ENCODE measurements at regions not wholly inside any gene's neighbourhood (a gene's known extent, or its start where the extent isn't known, plus 50 kb on each side); places are given as distances from the start of the nearest gene placed in this dataset.

- H3K4me3 Mint-ChIP-seq, result no peak overlapping the region
- no peaks in the 10 kb centered on the region for H3K27me3 Mint-ChIP-seq (ENCODE audit: low read depth)
- H3K36me3 Mint-ChIP-seq (ENCODE audit: low read depth), result no peaks in the 10 kb centered on the region
- H3K27ac Mint-ChIP-seq, result no peak overlapping the region
- no peak for TF ChIP-seq CTCF (IDR thresholded peaks at IDR 0.05; ENCODE audit: unreplicated experiment in 3 of 3)
- peaks cover 10% of the 10 kb centered on the region for H3K4me1 Mint-ChIP-seq
- H3K9me3 Mint-ChIP-seq, result peaks cover 9% of the 10 kb centered on the region
These were observed 77.5 kb upstream of the ZEB2 start for GRCh38 chr2:144597388-144597787.

GRCh38 chr2:144596073-144596871, 76.4 kb upstream of the ZEB2 start:
- Mint-ChIP-seq H3K36me3 (ENCODE audit: low read depth) (no peaks in the 10 kb centered on the region), H3K9me3 (peaks cover 9% of the 10 kb centered on the region), H3K27ac (peak overlapping the region; percentile 52 to 73 (median 61)), H3K4me3 (peak overlapping the region in 1 of 3 experiments; percentile 29), H3K4me1 (peaks cover 10% of the 10 kb centered on the region), H3K27me3 (ENCODE audit: low read depth) (no peaks in the 10 kb centered on the region)
- TF ChIP-seq CTCF (IDR thresholded peaks at IDR 0.05; ENCODE audit: unreplicated experiment in 3 of 3), result no peak

- no peaks in the 10 kb centered on the region for H3K27me3 Mint-ChIP-seq (ENCODE audit: low read depth)
- H3K9me3 Mint-ChIP-seq, result peaks cover 9% of the 10 kb centered on the region
- no peak for TF ChIP-seq CTCF (IDR thresholded peaks at IDR 0.05; ENCODE audit: unreplicated experiment in 3 of 3)
- no peaks in the 10 kb centered on the region for H3K36me3 Mint-ChIP-seq (ENCODE audit: low read depth)
- H3K27ac Mint-ChIP-seq, result peak overlapping the region; percentile 52 to 73 (median 61)
- peaks cover 10% of the 10 kb centered on the region for H3K4me1 Mint-ChIP-seq
- H3K4me3 Mint-ChIP-seq, result no peak overlapping the region
These were observed 75.8 kb upstream of the ZEB2 start for GRCh38 chr2:144595686-144596072.

GRCh38 chr2:144595279-144595678, 75.4 kb upstream of the ZEB2 start:
- Mint-ChIP-seq H3K4me3 (no peak overlapping the region), H3K9me3 (peaks cover 9% of the 10 kb centered on the region), H3K27me3 (ENCODE audit: low read depth) (no peaks in the 10 kb centered on the region), H3K4me1 (peaks cover 10% of the 10 kb centered on the region), H3K27ac (peak overlapping the region in 1 of 3 experiments; percentile 52), H3K36me3 (ENCODE audit: low read depth) (no peaks in the 10 kb centered on the region)
- TF ChIP-seq CTCF (IDR thresholded peaks at IDR 0.05; ENCODE audit: unreplicated experiment in 3 of 3), result no peak

GRCh38 chr2:144593803-144594202, 73.9 kb upstream of the ZEB2 start:
- Mint-ChIP-seq H3K27me3 (ENCODE audit: low read depth) (no peaks in the 10 kb centered on the region), H3K4me1 (peaks cover 10% of the 10 kb centered on the region), H3K4me3 (no peak overlapping the region), H3K9me3 (peaks cover 5% of the 10 kb centered on the region), H3K36me3 (ENCODE audit: low read depth) (no peaks in the 10 kb centered on the region), H3K27ac (no peak overlapping the region)
- no peak for TF ChIP-seq CTCF (IDR thresholded peaks at IDR 0.05; ENCODE audit: unreplicated experiment in 3 of 3)
